Psoas muscle (tissue), 7 donors: ENCODE measurements at regions not wholly inside any gene's neighbourhood (a gene's known extent, or its start where the extent isn't known, plus 50 kb on each side); places are given as distances from the start of the nearest gene placed in this dataset.
"Not testable (repeated sequence)": the region's sequence is repeated elsewhere in the genome, so short reads cannot be mapped to it uniquely, and the experiment has no call there.

Experiments used
- ATAC-seq, 4 donors: fragments of 200-7000 bp; cut with Tn5 transposase; one replicate each; pipeline ENCODE4 v1.9.1; 2020; ENCODE audit warnings: moderate library complexity in 3 of 4, mild to moderate bottlenecking in 2 of 4
- DNase-seq, 2 donors: peaks; one replicate each; pipeline ENCODE4 v3.0.0-alpha.2; 2020
- H3K27ac ChIP-seq: fragments of 200-600 bp; one replicate; pipeline ENCODE4 v1.8.0; 2022
- H3K27me3 ChIP-seq, 3 donors: fragments of 200-600 bp in 1 of 3; one replicate each; pipeline versions ENCODE4 v1.6.1 to v1.8.0; 2013 to 2022; ENCODE audit warnings: low read length in 2 of 3, mild to moderate bottlenecking in 2 of 3, moderate library complexity in 1 of 3; ENCODE audit not compliant: insufficient read depth in 3 of 3
- H3K36me3 ChIP-seq, 2 donors: fragments of 200-600 bp in 1 of 2; one replicate each; pipeline versions ENCODE4 v1.6.1 to v1.8.0; 2013 to 2022; ENCODE audit warnings: low read depth in 1 of 2, mild to moderate bottlenecking in 1 of 2, moderate library complexity in 1 of 2; ENCODE audit not compliant: insufficient read depth in 1 of 2
- H3K4me1 ChIP-seq: fragments of 200-600 bp; one replicate; pipeline ENCODE4 v1.8.0; 2022
- H3K4me3 ChIP-seq: fragments of 200-600 bp; one replicate; pipeline ENCODE4 v1.8.0; 2022; ENCODE audit warnings: mild to moderate bottlenecking
- H3K9me3 ChIP-seq: fragments of 200-600 bp; one replicate; pipeline ENCODE4 v1.8.0; 2022
- CTCF ChIP-seq: fragments of 200-600 bp; IDR thresholded peaks from one replicate; pipeline ENCODE4 v1.8.0; 2022; ENCODE audit warnings: antibody characterized with exemption
- WGBS, 3 donors: extraction: QIAGEN DNeasy Blood & Tissue Kit; methylation state at CpG; one replicate each; pipeline versions ENCODE4 v1.1.6 to v1.1.7; 2013; 5-methylcytosine and 5-hydroxymethylcytosine counted together
- intact Hi-C, 2 donors: fragments of 100-400 bp; cut with DNase I; formaldehyde crosslinking; loops; one replicate each; pipeline versions ENCODE4 v1.11.0 to v1.14.2; 2022
- donor health status: healthy with polysubstance abuse.
- donor health status: DM: no; HTN: no; CAD: no; lungs with moderate emphysema.
- donor health status: Bipolar disorder and iron deficiency.
- donor health status: healthy.
- donor health status: DM: yes; HTN: yes; CAD: no.
- donor health status: DM: no; HTN: no; CAD: no.
- donor health status: DM: yes; HTN: yes; CAD: no.

GRCh38 chr7:81842361-81842760, 72.5 kb upstream of the HGF start:
- no peak for TF ChIP-seq CTCF
- Histone ChIP-seq H3K27me3 (no peaks in the 10 kb centered on the region), H3K4me1 (no peaks in the 10 kb centered on the region), H3K9me3 (no peaks in the 10 kb centered on the region), H3K4me3 (no peak overlapping the region), H3K36me3 (no peaks in the 10 kb centered on the region), H3K27ac (no peak overlapping the region)
- intact Hi-C loops = no loop called here
- WGBS, 3 donors = 67 to 84% (median 68%) methylated on average over 2 of the region's 2 CpGs
- DNase-seq = no peak
- ATAC-seq = no peak

- Histone ChIP-seq H3K9me3 (no peaks in the 10 kb centered on the region), H3K4me1 (no peaks in the 10 kb centered on the region), H3K36me3 (no peaks in the 10 kb centered on the region), H3K27me3 (no peaks in the 10 kb centered on the region), H3K4me3 (no peak overlapping the region), H3K27ac (no peak overlapping the region)
- TF ChIP-seq CTCF = no peak
- no peak for ATAC-seq
- DNase-seq = no peak
- WGBS, 3 donors = 94 to 95% (median 95%) methylated on average over 6 of the region's 6 CpGs
- intact Hi-C loops = no loop called here
These were observed 70.0 kb upstream of the HGF start for GRCh38 chr7:81839708-81840369.

- Histone ChIP-seq H3K9me3 (peaks cover 6% of the 10 kb centered on the region), H3K27me3 (no peaks in the 10 kb centered on the region), H3K4me1 (no peaks in the 10 kb centered on the region), H3K36me3 (no peaks in the 10 kb centered on the region), H3K27ac (no peak overlapping the region), H3K4me3 (no peak overlapping the region)
- no peak for DNase-seq
- no peak for TF ChIP-seq CTCF
- ATAC-seq = no peak
- intact Hi-C loops = no loop called here
These were observed 63.6 kb upstream of the HGF start for GRCh38 chr7:81833401-81833800.

- ATAC-seq (no peak), DNase-seq (no peak)
- H3K4me3 ChIP-seq = no peak overlapping the region
- intact Hi-C loops = no loop called here
- H3K9me3 ChIP-seq = peaks cover 6% of the 10 kb centered on the region
- H3K4me1 ChIP-seq = no peaks in the 10 kb centered on the region
- H3K36me3 ChIP-seq = no peaks in the 10 kb centered on the region
- TF ChIP-seq CTCF = no peak
- no peaks in the 10 kb centered on the region for H3K27me3 ChIP-seq
- no peak overlapping the region for H3K27ac ChIP-seq
These were observed 62.0 kb upstream of the HGF start for GRCh38 chr7:81831883-81832282.

GRCh38 chr7:81829511-81829910, 59.7 kb upstream of the HGF start:
- DNase-seq, intact Hi-C loops, H3K27ac ChIP-seq, H3K27me3 ChIP-seq, H3K4me1 ChIP-seq, H3K4me3 ChIP-seq, H3K9me3 ChIP-seq, H3K36me3 ChIP-seq, ATAC-seq: not testable (repeated sequence)
- 71 to 81% (median 72%) methylated on average over 4 of the region's 4 CpGs for WGBS, 3 donors
